GM13977 (cell line): ENCODE measurements at regions not wholly inside any gene's neighbourhood (a gene's known extent, or its start where the extent isn't known, plus 50 kb on each side); places are given as distances from the start of the nearest gene placed in this dataset.

Experiments used
- DNase-seq: peaks from one replicate; pipeline ENCODE4 v3.0.0; 2012; ENCODE audit warnings: low spot score
- CTCF ChIP-seq: IDR thresholded peaks from 2 replicates; pipeline ENCODE4 v1.5.1; 2012; ENCODE audit warnings: mild to moderate bottlenecking, control low read depth; ENCODE audit not compliant: insufficient read depth; ENCODE audit errors: extremely low read depth, missing control alignments
- in situ Hi-C: fragments of 300-500 bp; cut with MboI; formaldehyde crosslinking; loops from one replicate; pipeline ENCODE4 v1.12.0; 2022; ENCODE audit warnings: low sequenced_read_pairs, low pct_unique_long_range_greater_than_20kb, mixed read lengths, inconsistent platforms; ENCODE audit not compliant: unreplicated experiment

GRCh38 chr7:48992816-48993215 lies 68.5 kb downstream of the CDC14C start:
- in situ Hi-C loops: no loop called here
- no peak for DNase-seq
- no peak for TF ChIP-seq CTCF

- in situ Hi-C loops: no loop called here
- DNase-seq: peak; percentile 47
- TF ChIP-seq CTCF: peak; percentile 63
Observed at GRCh38 chr7:49001610-49002033, 77.3 kb downstream of the CDC14C start.

GRCh38 chr7:49010717-49011116 lies 86.4 kb downstream of the CDC14C start:
- in situ Hi-C loops: no loop called here
- no peak for DNase-seq
- TF ChIP-seq CTCF: no peak

- TF ChIP-seq CTCF: no peak
- no peak for DNase-seq
- in situ Hi-C loops: no loop called here
Observed at GRCh38 chr7:49014870-49015269, 90.5 kb downstream of the CDC14C start.

GRCh38 chr7:49020145-49020544 lies 95.8 kb downstream of the CDC14C start:
- no peak for TF ChIP-seq CTCF
- in situ Hi-C loops: no loop called here
- DNase-seq: no peak

- DNase-seq: no peak
- no peak for TF ChIP-seq CTCF
- in situ Hi-C loops: no loop called here
Observed at GRCh38 chr7:49022448-49022847, 98.1 kb downstream of the CDC14C start.
